ENCODE measurements at regions not wholly inside any gene's neighbourhood (a gene's known extent, or its start where the extent isn't known, plus 50 kb on each side); places are given as distances from the start of the nearest gene placed in this dataset.
"Not testable (repeated sequence)": the region's sequence is repeated elsewhere in the genome, so short reads cannot be mapped to it uniquely, and the experiment has no call there.

DNA sequence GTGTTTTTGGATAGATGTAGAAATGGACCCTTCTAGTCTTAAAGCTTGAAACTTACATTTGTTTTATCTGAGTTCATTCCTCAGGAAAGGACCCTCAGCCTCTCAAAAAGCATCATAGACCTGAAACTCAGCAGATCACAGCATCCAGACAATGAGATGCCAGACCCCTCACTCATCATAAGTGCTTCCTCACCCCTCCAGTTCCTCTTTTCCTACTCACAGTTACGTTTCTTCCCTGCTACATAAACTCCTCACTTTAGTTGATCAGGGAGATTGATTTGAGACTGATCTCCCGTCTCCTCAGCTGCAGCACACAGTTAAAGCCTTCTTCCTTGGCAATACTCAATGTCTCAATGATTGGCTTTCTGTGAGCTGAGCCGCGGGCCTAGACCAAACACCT, 282.0 kb downstream of the FAM72C start:
- in situ Hi-C loops (cut with MboI; ENCODE audit: low pct_unique_long_range_greater_than_20kb, low sequenced_read_pairs, unreplicated experiment) = no loop called here

DNA sequence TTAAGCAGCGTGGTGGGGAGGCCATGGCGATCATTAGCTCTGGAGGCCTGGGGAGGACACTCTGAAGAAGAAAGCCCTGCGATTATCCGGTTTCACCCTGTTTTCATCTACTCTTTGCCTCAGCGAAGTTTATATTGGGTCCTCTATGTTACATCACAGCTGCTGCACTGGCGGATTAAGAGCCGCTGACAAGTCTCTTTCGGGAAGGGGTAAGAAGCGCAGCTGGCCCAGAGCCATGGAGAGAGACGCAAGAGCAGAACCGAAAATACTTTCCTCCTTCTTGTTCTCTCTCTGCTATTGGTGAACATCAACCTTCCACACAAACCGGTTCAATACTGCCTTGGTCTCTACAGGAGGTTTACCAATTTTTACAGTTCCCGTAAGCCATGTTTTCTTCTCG, 291.5 kb downstream of the FAM72C start:
- TF ChIP-seq, protein P1, sequence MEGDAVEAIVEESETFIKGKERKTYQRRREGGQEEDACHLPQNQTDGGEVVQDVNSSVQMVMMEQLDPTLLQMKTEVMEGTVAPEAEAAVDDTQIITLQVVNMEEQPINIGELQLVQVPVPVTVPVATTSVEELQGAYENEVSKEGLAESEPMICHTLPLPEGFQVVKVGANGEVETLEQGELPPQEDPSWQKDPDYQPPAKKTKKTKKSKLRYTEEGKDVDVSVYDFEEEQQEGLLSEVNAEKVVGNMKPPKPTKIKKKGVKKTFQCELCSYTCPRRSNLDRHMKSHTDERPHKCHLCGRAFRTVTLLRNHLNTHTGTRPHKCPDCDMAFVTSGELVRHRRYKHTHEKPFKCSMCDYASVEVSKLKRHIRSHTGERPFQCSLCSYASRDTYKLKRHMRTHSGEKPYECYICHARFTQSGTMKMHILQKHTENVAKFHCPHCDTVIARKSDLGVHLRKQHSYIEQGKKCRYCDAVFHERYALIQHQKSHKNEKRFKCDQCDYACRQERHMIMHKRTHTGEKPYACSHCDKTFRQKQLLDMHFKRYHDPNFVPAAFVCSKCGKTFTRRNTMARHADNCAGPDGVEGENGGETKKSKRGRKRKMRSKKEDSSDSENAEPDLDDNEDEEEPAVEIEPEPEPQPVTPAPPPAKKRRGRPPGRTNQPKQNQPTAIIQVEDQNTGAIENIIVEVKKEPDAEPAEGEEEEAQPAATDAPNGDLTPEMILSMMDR (IDR thresholded peaks at IDR 0.05; ENCODE audit: extremely low read depth, insufficient read depth, missing control alignments) = no peak
- in situ Hi-C loops (cut with MboI; ENCODE audit: low pct_unique_long_range_greater_than_20kb, low sequenced_read_pairs, unreplicated experiment) = no loop called here
- no peak for DNase-seq (ENCODE audit: low spot score)

More for the DNA sequence above, 282.0 kb downstream of the FAM72C start:
- TF ChIP-seq, protein P1 (IDR thresholded peaks at IDR 0.05; ENCODE audit: extremely low read depth, insufficient read depth, missing control alignments) = no peak
- DNase-seq (ENCODE audit: low spot score) = no peak

DNA sequence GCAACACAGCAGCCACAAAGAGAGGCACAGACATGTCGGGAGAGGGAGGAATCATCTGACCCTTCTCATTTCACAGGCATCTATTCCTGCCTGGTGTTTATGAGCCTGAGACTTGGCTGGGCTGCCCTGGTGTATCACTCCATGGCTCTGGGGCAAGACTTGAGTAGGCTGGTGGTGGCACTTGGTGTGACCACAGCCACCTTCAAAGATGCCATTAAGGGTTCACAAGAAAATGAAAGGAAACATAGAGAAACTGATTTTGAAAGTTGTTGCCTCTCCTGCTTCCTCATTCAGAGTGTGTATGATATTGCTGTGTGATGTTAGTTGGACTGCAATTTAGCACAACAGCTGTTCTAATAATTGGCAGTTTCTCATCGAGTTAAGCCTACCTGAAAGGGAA, 298.8 kb downstream of the FAM72C start:
- TF ChIP-seq, protein P1 (IDR thresholded peaks at IDR 0.05; ENCODE audit: extremely low read depth, insufficient read depth, missing control alignments) = no peak
- DNase-seq (ENCODE audit: low spot score) = no peak
- in situ Hi-C loops (cut with MboI; ENCODE audit: low pct_unique_long_range_greater_than_20kb, low sequenced_read_pairs, unreplicated experiment) = no loop called here

DNA sequence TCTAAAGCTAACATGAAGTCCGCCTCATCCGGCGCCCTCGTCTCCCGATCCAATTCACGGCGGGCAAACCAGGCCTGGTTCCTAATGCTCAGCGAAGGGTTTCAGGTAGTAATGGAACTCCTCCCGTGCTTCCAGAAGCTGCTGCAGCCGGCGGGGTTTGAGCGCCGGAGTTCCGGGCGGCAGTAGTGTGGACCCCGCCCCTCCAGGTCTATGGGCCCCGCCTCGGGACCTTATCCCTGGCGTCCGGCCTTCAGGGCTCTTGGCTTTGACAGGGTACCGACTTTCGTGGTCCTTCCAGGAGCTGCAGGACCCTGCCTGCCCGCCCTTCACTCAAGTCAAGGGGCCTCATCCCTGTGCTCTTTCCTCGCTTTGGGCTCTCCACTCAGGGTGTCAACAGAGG, 304.1 kb downstream of the FAM72C start:
- in situ Hi-C loops (cut with MboI; ENCODE audit: low pct_unique_long_range_greater_than_20kb, low sequenced_read_pairs, unreplicated experiment) = no loop called here
- no peak for DNase-seq (ENCODE audit: low spot score)
- TF ChIP-seq, protein P1 (IDR thresholded peaks at IDR 0.05; ENCODE audit: extremely low read depth, insufficient read depth, missing control alignments) = no peak

DNA sequence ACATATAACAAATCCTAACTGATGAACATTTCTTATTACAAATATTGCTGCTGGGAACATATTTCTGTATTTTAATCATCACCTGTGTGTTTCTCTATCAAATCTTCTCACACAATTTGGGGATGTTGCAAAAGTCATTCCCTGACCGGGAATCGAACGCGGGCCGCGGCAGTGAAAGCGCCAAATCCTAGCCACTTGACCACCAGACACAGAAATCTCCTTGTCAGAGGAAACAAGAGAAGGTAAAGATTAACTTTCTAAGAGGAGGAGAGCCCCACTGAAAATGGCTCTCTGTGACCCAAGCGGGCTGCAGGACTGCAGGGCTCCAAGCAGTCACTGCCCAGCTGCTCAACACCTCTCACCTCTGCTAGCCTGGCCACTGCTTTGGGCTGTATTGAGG, 304.9 kb downstream of the FAM72C start:
- in situ Hi-C loops (cut with MboI; ENCODE audit: low pct_unique_long_range_greater_than_20kb, low sequenced_read_pairs, unreplicated experiment) = no loop called here
- no peak for DNase-seq (ENCODE audit: low spot score)
- TF ChIP-seq, protein P1 (IDR thresholded peaks at IDR 0.05; ENCODE audit: extremely low read depth, insufficient read depth, missing control alignments) = no peak

DNA sequence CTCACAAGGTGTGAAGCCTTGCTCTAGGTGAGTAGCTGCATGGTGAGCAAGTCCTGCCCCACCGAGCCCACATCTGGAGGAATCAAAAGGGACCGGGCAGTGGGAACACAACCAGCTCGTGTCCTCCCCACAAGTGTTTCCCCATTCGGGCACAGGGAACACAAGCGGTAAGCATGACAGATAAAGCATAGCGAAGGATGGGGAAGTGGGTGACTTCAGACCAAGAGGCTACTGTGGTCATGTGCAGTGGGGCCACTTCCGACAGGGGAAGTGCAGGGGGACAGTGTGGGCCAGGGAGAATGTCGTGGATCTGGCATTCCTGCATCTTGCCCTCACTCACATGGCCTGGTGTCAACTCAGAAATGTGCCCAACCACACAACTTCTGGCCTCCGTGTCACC, 306.2 kb downstream of the FAM72C start:
- no peak for DNase-seq (ENCODE audit: low spot score)
- TF ChIP-seq, protein P1 (IDR thresholded peaks at IDR 0.05; ENCODE audit: extremely low read depth, insufficient read depth, missing control alignments) = no peak
- in situ Hi-C loops (cut with MboI; ENCODE audit: low pct_unique_long_range_greater_than_20kb, low sequenced_read_pairs, unreplicated experiment) = no loop called here

DNA sequence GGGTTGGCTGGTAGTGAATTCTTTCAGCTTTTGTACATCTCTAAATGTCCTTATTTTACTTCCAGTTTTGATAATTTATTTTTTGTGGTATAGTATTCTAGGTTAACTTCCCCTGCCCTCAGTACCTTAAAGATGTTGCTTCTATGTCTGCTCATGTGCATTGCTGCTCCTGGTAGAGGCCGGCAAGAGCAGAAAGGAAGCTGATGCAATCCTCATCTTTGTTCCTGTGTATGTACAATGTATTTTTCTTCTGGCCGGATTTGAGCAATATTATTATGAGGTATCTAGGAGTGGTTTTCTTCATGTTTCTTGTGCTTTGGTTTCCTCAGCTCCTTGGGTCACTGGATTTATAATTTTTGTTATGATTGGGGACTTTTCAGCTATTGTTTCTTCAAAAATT, 308.7 kb downstream of the FAM72C start:
- DNase-seq (ENCODE audit: low spot score); in situ Hi-C loops (cut with MboI; ENCODE audit: low pct_unique_long_range_greater_than_20kb, low sequenced_read_pairs, unreplicated experiment): not testable (repeated sequence)
